Tongue (tissue), 1 donor: ENCODE measurements at regions not wholly inside any gene's neighbourhood (a gene's known extent, or its start where the extent isn't known, plus 50 kb on each side); places are given as distances from the start of the nearest gene placed in this dataset.
A peak's percentile ranks its signal among the peaks of the same experiment; 100 is the strongest.

ENCODE experiments used
- DNase-seq: peaks from one replicate; pipeline ENCODE4 v3.0.0-alpha.2; 2015

GRCh38 chr2:121900391-121900790 lies 144.9 kb downstream of the TSN start:
- no peak for DNase-seq

- DNase-seq = no peak
These were observed 146.7 kb downstream of the TSN start for GRCh38 chr2:121902171-121902591.

- DNase-seq = no peak
These were observed 147.2 kb downstream of the TSN start for GRCh38 chr2:121902616-121903015.

- DNase-seq = peak; percentile 70
These were observed 147.7 kb downstream of the TSN start for GRCh38 chr2:121903037-121903689.

- peak; percentile 50 for DNase-seq
These were observed 149.2 kb downstream of the TSN start for GRCh38 chr2:121904656-121905055.

GRCh38 chr2:121905201-121905600 lies 149.8 kb downstream of the TSN start:
- no peak for DNase-seq

- no peak for DNase-seq
These were observed 150.7 kb downstream of the TSN start for GRCh38 chr2:121906170-121906569.

GRCh38 chr2:121907928-121908327 lies 152.5 kb downstream of the TSN start:
- peak; percentile 32 for DNase-seq

- no peak for DNase-seq
These were observed 154.7 kb downstream of the TSN start for GRCh38 chr2:121910139-121910538.

- DNase-seq = no peak
These were observed 155.6 kb downstream of the TSN start for GRCh38 chr2:121911036-121911435.

- no peak for DNase-seq
These were observed 161.7 kb downstream of the TSN start for GRCh38 chr2:121917143-121917542.

GRCh38 chr2:121918231-121918630 lies 162.8 kb downstream of the TSN start:
- no peak for DNase-seq

GRCh38 chr2:121919803-121920202 lies 164.4 kb downstream of the TSN start:
- no peak for DNase-seq

GRCh38 chr2:121925466-121925865 lies 170.0 kb downstream of the TSN start:
- DNase-seq = no peak

- DNase-seq = no peak
These were observed 187.8 kb downstream of the TSN start for GRCh38 chr2:121943285-121943684.

- DNase-seq = peak; percentile 48
These were observed 188.8 kb downstream of the TSN start for GRCh38 chr2:121944072-121944831.

- no peak for DNase-seq
These were observed 192.2 kb downstream of the TSN start for GRCh38 chr2:121947674-121948073.

GRCh38 chr2:121949271-121949670 lies 193.8 kb downstream of the TSN start:
- DNase-seq = peak; percentile 45

GRCh38 chr2:121955426-121955825 lies 200.0 kb downstream of the TSN start:
- no peak for DNase-seq

- no peak for DNase-seq
These were observed 200.4 kb downstream of the TSN start for GRCh38 chr2:121955872-121956271.

- no peak for DNase-seq
These were observed 204.8 kb downstream of the TSN start for GRCh38 chr2:121960251-121960650.

- no peak for DNase-seq
These were observed 206.3 kb downstream of the TSN start for GRCh38 chr2:121961761-121962160.

- no peak for DNase-seq
These were observed 210.2 kb downstream of the TSN start for GRCh38 chr2:121965661-121966060.

GRCh38 chr2:121966663-121967062 lies 211.2 kb downstream of the TSN start:
- no peak for DNase-seq
